HG02623 (cell line): ENCODE measurements at regions not wholly inside any gene's neighbourhood (a gene's known extent, or its start where the extent isn't known, plus 50 kb on each side); places are given as distances from the start of the nearest gene placed in this dataset.

Experiments
- ATAC-seq: cut with Tn5 transposase; IDR thresholded peaks from one replicate; pipeline ENCODE4 v1.9.1; 2021; ENCODE audit warnings: moderate library complexity; ENCODE audit not compliant: unreplicated experiment

DNA sequence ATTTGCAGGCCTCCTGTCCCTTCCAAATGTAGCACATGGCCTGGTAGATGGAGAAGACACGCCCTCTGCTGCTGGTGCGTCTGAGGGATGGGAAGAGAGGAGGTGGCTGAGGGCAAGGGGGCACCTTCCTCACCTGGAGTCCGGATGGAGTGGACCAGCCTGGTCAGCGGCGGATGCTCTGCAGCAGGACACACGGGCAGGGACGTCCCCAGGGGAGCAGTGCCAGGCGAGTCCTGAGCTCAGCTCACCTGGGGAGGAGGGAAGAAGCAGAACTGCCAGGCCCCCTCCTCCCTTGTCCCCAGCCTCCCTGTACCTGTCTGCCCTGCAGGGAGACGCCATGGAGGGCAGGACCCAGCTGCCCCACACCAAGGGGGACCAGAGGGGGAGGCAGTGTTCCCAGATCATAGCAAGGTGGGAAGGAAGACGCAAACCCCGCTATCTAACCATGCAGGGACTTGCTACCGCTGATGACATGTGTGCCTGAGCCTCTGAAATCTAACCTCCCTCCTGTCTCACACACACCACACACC is 1495.9 kb downstream of the BRD1 start:
- no peak for ATAC-seq

- ATAC-seq, result no peak
Measured at GRCh38 chr22:48331266-48331665, 1496.4 kb downstream of the BRD1 start.

- ATAC-seq, result no peak
Measured at GRCh38 chr22:48327721-48328120, 1500.0 kb downstream of the BRD1 start.

GRCh38 chr22:48323746-48324145 is 1503.9 kb downstream of the BRD1 start:
- no peak for ATAC-seq

GRCh38 chr22:48322907-48323306 is 1504.8 kb downstream of the BRD1 start:
- no peak for ATAC-seq

- no peak for ATAC-seq
Measured at GRCh38 chr22:48321986-48322545, 1505.6 kb downstream of the BRD1 start.

GRCh38 chr22:48320683-48321451 is 1506.8 kb downstream of the BRD1 start:
- no peak for ATAC-seq

DNA sequence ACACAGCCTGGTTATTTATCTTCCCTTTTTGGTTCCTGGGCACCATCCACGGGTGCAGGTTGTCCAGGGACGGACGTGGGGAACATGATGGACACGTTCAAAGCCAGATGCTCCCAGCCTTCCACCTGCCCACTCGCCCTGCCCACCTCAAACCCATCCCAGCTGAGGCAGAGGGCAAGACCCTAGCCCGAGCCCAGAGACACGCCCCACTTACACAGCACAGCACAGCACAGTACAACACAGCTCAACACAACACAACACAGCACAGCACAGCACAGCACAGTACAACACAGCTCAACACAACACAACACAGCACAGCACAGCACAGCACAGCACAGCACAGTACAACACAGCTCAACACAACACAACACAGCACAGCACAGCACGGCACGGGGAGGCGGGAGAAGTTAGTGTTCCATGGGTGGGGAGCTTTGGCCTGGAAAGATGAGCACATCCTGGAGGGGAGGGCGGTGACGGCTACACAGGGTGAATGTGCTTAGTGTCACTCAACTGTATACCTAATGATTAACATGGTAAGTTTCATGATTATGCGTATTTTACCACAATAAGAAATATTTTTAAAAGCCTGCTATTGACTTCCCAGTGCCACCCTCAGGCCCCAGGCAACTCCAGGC is 1507.5 kb downstream of the BRD1 start:
- ATAC-seq, result no peak

- ATAC-seq, result no peak
Measured at GRCh38 chr22:48319321-48320047, 1508.2 kb downstream of the BRD1 start.

GRCh38 chr22:48318575-48319320 is 1508.9 kb downstream of the BRD1 start:
- no peak for ATAC-seq

- ATAC-seq, result no peak
Measured at GRCh38 chr22:48318173-48318572, 1509.5 kb downstream of the BRD1 start.

- no peak for ATAC-seq
Measured at GRCh38 chr22:48316257-48317250, 1511.1 kb downstream of the BRD1 start.

DNA sequence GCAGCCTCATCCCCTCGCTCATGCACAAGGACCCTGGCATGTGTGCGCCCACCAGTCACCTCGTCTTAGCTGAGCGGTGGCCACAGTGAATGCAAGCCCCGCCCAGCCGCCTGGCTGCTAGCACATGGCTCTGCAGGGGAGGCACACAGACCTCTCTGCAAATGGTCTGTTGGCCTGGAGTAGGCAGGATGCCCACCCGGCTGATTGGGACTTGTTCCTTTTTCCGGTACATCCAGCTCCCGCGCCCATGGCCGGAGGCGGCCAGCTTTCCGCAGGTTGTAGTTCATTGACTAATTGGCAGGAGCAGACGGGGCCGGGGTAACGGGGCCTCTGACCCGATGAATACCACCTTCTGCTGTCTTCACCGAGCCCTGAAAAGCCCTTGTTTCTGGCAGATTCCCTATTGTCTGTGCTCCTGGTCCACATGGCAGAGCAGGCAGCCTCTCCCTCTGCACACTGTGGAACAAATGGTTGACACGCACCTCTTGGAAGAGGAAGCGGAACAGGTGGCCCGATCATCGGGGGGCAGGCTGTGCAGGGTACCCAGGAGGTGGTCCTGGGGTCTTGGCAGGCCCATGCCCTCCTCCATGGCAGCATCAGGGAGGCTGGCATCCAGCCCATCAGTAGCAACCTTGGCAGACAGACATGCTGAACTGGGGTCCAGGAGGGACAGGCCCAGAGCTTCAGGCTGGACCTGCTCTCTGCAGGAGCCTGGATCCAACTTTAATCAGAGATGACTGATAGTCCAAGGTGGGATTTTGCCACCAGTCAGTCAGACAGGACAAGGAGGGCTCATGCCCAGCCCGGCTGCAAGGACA is 1512.0 kb downstream of the BRD1 start:
- no peak for ATAC-seq

DNA sequence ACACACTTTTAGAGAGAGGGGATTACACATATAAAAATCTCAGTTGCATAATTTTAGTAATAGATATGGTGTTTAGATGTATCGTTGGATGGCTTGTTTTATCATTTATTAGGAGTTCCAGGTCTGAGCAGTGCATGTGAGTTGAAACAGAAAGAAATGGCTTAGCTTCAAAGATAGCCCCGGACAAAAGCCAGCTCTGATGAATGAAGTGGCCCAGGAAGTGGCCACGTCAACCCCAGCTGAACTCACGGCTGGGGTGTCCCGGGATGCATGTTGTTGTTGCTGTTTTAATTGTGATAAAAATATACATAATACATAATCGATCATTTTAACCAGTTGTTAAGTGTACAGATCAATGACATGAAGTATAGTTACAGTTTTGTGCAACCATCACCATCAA is 1513.6 kb downstream of the BRD1 start:
- ATAC-seq, result no peak

- no peak for ATAC-seq
Measured at GRCh38 chr22:48313175-48313830, 1514.4 kb downstream of the BRD1 start.

DNA sequence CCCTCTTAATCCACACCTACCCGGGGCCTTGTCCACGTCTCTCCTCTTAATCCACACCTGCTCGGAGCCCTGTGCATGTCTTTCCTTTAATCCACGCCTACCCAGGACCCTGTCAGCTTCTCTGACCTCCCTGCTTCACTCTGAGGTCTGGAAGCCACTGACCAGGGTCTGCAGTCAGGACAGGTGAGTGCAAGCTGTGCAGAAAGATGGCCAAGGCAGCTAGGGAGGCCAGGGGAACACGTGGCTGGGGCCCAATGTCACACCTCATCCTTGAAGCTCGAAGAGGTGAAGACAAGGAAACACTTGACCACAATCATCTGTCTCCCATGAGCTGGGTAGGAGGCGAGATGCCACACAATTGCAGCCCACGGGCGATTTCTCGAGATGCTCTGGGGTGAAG is 1516.9 kb downstream of the BRD1 start:
- no peak for ATAC-seq

DNA sequence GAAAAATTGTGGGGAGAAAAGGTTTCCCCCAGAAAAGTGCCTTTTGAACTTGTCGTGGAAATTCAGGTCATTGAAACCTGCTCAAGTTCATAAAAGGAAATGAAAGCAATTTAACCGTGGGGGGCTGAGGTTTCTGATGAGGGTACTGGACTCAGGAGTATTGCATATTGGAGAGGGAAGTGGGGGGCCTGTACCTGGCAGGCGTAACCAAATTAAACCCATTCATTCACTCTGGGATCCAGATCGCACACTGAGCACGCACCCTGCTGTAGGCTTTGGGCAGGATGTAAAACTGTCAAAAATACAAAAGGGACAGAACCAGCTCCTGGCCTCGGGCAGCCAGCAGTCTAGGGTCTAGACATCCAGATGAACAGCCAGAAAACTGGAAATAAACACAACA is 1517.4 kb downstream of the BRD1 start:
- no peak for ATAC-seq

- no peak for ATAC-seq
Measured at GRCh38 chr22:48309836-48310235, 1517.8 kb downstream of the BRD1 start.
